ENCODE measurements at regions not wholly inside any gene's neighbourhood (a gene's known extent, or its start where the extent isn't known, plus 50 kb on each side); places are given as distances from the start of the nearest gene placed in this dataset.

- TF ChIP-seq CTCF (IDR thresholded peaks at IDR 0.05), result no peak
- Histone ChIP-seq H3K9ac (no peak overlapping the region), H3K27me3 (ENCODE audit: control insufficient read depth, insufficient read depth, low read length) (no peaks in the 10 kb centered on the region), H3K4me1 (no peaks in the 10 kb centered on the region), H3K27ac (no peak overlapping the region), H2AFZ (no peak overlapping the region), H3K4me3 (ENCODE audit: low read depth, low read length) (no peak overlapping the region), H3K4me2 (ENCODE audit: low read length) (no peak overlapping the region), H3K36me3 (ENCODE audit: control insufficient read depth, insufficient read depth, low read length) (no peaks in the 10 kb centered on the region), H3K9me3 (ENCODE audit: control insufficient read depth, low read length) (no peaks in the 10 kb centered on the region), H3K79me2 (no peaks in the 10 kb centered on the region)
Observed at GRCh38 chr13:63643543-63643942, 2227.9 kb upstream of the PCDH20 start.

DNA sequence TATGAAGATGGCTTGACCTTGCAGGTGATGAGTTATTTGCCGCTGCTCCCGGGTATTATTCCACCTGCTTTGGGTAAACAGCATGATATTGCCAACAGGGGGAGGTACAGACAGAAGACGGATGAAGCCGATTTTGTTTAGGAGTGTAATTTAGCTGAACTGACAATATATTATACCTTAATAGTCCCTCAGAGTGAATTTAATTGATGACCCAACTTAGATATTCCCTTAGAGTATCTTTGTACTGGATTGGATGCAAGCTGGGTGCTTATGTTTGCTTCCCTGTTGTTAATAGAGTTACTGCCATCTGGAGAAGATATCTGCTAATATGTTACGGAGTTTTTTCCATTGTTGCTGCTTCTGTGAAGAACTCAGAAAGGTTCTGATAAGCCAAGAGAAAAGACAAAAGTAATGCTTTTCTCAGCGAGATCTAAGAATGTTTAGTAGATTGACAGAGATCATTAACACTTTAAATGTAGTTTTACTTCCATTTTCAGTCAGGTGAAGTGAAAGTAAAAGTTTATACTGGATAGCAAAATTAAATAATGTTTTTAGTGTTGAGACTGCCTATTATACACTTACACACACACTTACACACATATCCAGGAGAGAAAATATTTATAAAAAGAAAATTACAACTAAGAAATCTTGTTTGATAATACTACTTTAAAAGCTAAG, 2220.8 kb upstream of the PCDH20 start:
- H3K9me3 ChIP-seq (ENCODE audit: control insufficient read depth, low read length), result no peaks in the 10 kb centered on the region
- no peaks in the 10 kb centered on the region for H3K27me3 ChIP-seq (ENCODE audit: control insufficient read depth, insufficient read depth, low read length)
- no peaks in the 10 kb centered on the region for H3K79me2 ChIP-seq
- H3K27ac ChIP-seq, result no peak overlapping the region
- H3K4me1 ChIP-seq, result no peaks in the 10 kb centered on the region
- H2AFZ ChIP-seq, result no peak overlapping the region
- TF ChIP-seq CTCF (IDR thresholded peaks at IDR 0.05), result no peak
- H3K4me2 ChIP-seq (ENCODE audit: low read length), result peak overlapping the region; percentile 58
- H3K9ac ChIP-seq, result no peak overlapping the region
- H3K4me3 ChIP-seq (ENCODE audit: low read depth, low read length), result peak overlapping the region; percentile 50
- H3K36me3 ChIP-seq (ENCODE audit: control insufficient read depth, insufficient read depth, low read length), result no peaks in the 10 kb centered on the region

- Histone ChIP-seq H3K27ac (no peak overlapping the region), H3K9me3 (ENCODE audit: control insufficient read depth, low read length) (no peaks in the 10 kb centered on the region), H3K4me1 (no peaks in the 10 kb centered on the region), H3K79me2 (no peaks in the 10 kb centered on the region), H3K9ac (no peak overlapping the region), H3K36me3 (ENCODE audit: control insufficient read depth, insufficient read depth, low read length) (no peaks in the 10 kb centered on the region), H3K4me3 (ENCODE audit: low read depth, low read length) (no peak overlapping the region), H2AFZ (no peak overlapping the region), H3K4me2 (ENCODE audit: low read length) (no peak overlapping the region), H3K27me3 (ENCODE audit: control insufficient read depth, insufficient read depth, low read length) (no peaks in the 10 kb centered on the region)
- TF ChIP-seq CTCF (IDR thresholded peaks at IDR 0.05), result no peak
Observed at GRCh38 chr13:63632321-63632720, 2216.7 kb upstream of the PCDH20 start.

DNA sequence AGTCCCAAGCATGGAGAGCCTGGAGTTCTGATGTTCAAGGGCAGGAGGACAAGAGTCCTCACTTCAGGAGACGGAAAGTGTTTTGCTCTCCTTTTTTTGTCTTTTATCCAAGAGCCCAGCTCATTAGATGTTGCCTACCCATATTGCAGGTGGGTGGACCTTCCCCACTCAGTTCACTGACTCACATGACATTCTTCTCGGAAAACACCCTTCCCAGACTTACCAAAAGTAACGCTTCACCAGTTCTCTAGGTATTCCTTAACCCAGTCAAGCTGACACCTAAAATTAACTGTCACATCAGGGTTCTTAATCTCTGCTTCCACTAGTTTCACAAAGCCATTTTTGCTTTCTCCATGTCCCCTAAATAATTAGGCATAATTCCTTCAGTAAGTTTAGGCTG, 2215.4 kb upstream of the PCDH20 start:
- Histone ChIP-seq H3K27me3 (ENCODE audit: control insufficient read depth, insufficient read depth, low read length) (no peaks in the 10 kb centered on the region), H3K9ac (no peak overlapping the region), H2AFZ (no peak overlapping the region), H3K79me2 (no peaks in the 10 kb centered on the region), H3K27ac (no peak overlapping the region), H3K9me3 (ENCODE audit: control insufficient read depth, low read length) (no peaks in the 10 kb centered on the region), H3K36me3 (ENCODE audit: control insufficient read depth, insufficient read depth, low read length) (no peaks in the 10 kb centered on the region), H3K4me2 (ENCODE audit: low read length) (no peak overlapping the region), H3K4me1 (no peaks in the 10 kb centered on the region), H3K4me3 (ENCODE audit: low read depth, low read length) (no peak overlapping the region)
- no peak for TF ChIP-seq CTCF (IDR thresholded peaks at IDR 0.05)

DNA sequence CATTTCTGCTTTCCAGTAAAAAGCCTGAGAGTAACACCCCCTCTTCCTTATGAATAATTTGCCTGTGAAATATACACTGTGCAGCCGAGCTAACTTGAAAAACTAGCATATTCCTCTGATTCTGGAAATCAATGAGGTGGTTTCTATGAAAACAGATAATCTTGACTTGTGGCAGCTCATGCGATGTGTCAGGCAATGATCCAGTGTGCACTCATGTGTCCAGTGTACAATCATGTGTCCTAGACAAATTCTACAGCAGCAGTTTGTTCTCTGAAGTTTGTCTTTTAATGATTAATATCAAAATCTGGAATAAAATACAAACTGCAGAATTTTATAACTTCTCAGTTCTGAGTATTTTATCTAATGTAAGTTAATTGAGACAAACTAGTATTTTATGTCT, 2213.9 kb upstream of the PCDH20 start:
- Histone ChIP-seq H3K36me3 (ENCODE audit: control insufficient read depth, insufficient read depth, low read length) (no peaks in the 10 kb centered on the region), H2AFZ (no peak overlapping the region), H3K4me3 (ENCODE audit: low read depth, low read length) (no peak overlapping the region), H3K9ac (no peak overlapping the region), H3K27ac (no peak overlapping the region), H3K4me2 (ENCODE audit: low read length) (no peak overlapping the region), H3K9me3 (ENCODE audit: control insufficient read depth, low read length) (no peaks in the 10 kb centered on the region), H3K27me3 (ENCODE audit: control insufficient read depth, insufficient read depth, low read length) (no peaks in the 10 kb centered on the region), H3K4me1 (no peaks in the 10 kb centered on the region), H3K79me2 (no peaks in the 10 kb centered on the region)
- no peak for TF ChIP-seq CTCF (IDR thresholded peaks at IDR 0.05)

Measured in parathyroid adenoma (tissue), 2 donors.